Endothelial cell of umbilical vein (primary cell): ENCODE measurements at regions not wholly inside any gene's neighbourhood (a gene's known extent, or its start where the extent isn't known, plus 50 kb on each side); places are given as distances from the start of the nearest gene placed in this dataset.

Experiments
- BruUV-seq: library from RNA; stranded (reverse); fragments of 400-500 nt; replicated peaks from 2 replicates; lab custom pipeline; 2021; lab: Mats Ljungman, UMichigan
- CTCF ChIA-PET: fragments of 300-600, 350-600 bp; sonication (Branson Sonifier 250); formaldehyde crosslinking; loops from one replicate; lab custom pipeline; 2021; ENCODE audit warnings: antibody characterized with exemption, inconsistent platforms; lab: Charles Lee
- POLR2A ChIA-PET: fragments of 300-600, 350-600 bp; sonication (Branson Sonifier 250); formaldehyde crosslinking; loops from one replicate; lab custom pipeline; 2021; ENCODE audit warnings: antibody characterized with exemption, inconsistent platforms; lab: Charles Lee
- DNase-seq: peaks from one replicate; pipeline ENCODE4 v3.0.0-alpha.2; 2011; ENCODE audit warnings: low read depth, low spot score
- FAIRE-seq: peaks from 2 replicates; lab custom pipeline; 2011; peaks lifted over from hg19 to GRCh38; lab: Jason Lieb, UNC
- H2AFZ ChIP-seq: 2 replicates; pipeline ENCODE4 v1.6.0; 2012; ENCODE audit warnings: low read depth, low read length, control low read depth, inconsistent platforms
- H3K27ac ChIP-seq: 2 replicates; pipeline ENCODE4 v1.5.1; 2011; ENCODE audit warnings: low read depth, mild to moderate bottlenecking, control low read depth, low read length, moderate library complexity; ENCODE audit not compliant: insufficient read depth
- H3K27me3 ChIP-seq, 2 experiments: 2 replicates each; pipeline versions ENCODE4 v1.6.0 to v1.6.1; 2011; ENCODE audit warnings: low read length in 2 of 2, mixed read lengths in 1 of 2; ENCODE audit not compliant: control insufficient read depth in 2 of 2, insufficient read depth in 2 of 2
- H3K36me3 ChIP-seq, 2 experiments: 2 replicates in 1 of 2; 3 replicates in 1 of 2; pipeline ENCODE4 v1.5.1; 2011; ENCODE audit warnings: low read length in 2 of 2, mild to moderate bottlenecking in 1 of 2, moderate library complexity in 1 of 2; ENCODE audit not compliant: control insufficient read depth in 2 of 2, insufficient read depth in 2 of 2; ENCODE audit errors: extremely low read depth in 1 of 2
- H3K4me1 ChIP-seq: 3 replicates; pipeline ENCODE4 v1.5.1; 2011; ENCODE audit warnings: mild to moderate bottlenecking, low read length; ENCODE audit not compliant: control insufficient read depth, insufficient read depth; ENCODE audit errors: extremely low read depth
- H3K4me2 ChIP-seq: 2 replicates; pipeline ENCODE4 v1.6.1; 2011; ENCODE audit warnings: low read length, control low read depth, mixed read lengths; ENCODE audit not compliant: insufficient read depth
- H3K4me3 ChIP-seq, 3 experiments: fragments of 200-600 bp in 1 of 3; sonication (generic), shearing (Covaris generic) in 1 of 3; replicated peaks in 1 of 3; 2 replicates each; pipeline ENCODE4 v1.5.1; 2011 to 2016; ENCODE audit warnings: control low read depth in 3 of 3, low read length in 3 of 3, mild to moderate bottlenecking in 2 of 3, inconsistent platforms in 1 of 3, low read depth in 1 of 3, moderate library complexity in 1 of 3; ENCODE audit not compliant: insufficient read depth in 1 of 3
- H3K79me2 ChIP-seq: 2 replicates; pipeline ENCODE4 v1.6.0; 2012; ENCODE audit warnings: low read length, inconsistent platforms; ENCODE audit not compliant: control insufficient read depth, insufficient read depth
- H3K9ac ChIP-seq: replicated peaks from 2 replicates; pipeline ENCODE3; 2011; ENCODE audit warnings: low read length, control low read depth; ENCODE audit not compliant: insufficient read depth; ENCODE audit errors: extremely low read depth
- H3K9me1 ChIP-seq: replicated peaks from 3 replicates; pipeline ENCODE4 v1.6.0; 2011; ENCODE audit warnings: mild to moderate bottlenecking, low read length; ENCODE audit not compliant: control insufficient read depth, insufficient read depth; ENCODE audit errors: extremely low read depth
- H3K9me3 ChIP-seq: replicated peaks from 2 replicates; pipeline ENCODE4 v1.5.1; 2012; ENCODE audit warnings: low read length, inconsistent platforms; ENCODE audit not compliant: control insufficient read depth, insufficient read depth
- H4K20me1 ChIP-seq: replicated peaks from 2 replicates; pipeline ENCODE3; 2011; ENCODE audit warnings: mild to moderate bottlenecking, low read length; ENCODE audit not compliant: control insufficient read depth, insufficient read depth; ENCODE audit errors: extremely low read depth
- EZH2 ChIP-seq: IDR thresholded peaks from 2 replicates; pipeline ENCODE4 v1.6.1; 2012; ENCODE audit warnings: borderline replicate concordance, low read depth, mild to moderate bottlenecking, moderate library complexity, low read length, inconsistent platforms; ENCODE audit not compliant: severe bottlenecking
- FOS ChIP-seq: IDR thresholded peaks from 2 replicates; pipeline ENCODE4 v1.6.1; 2011; ENCODE audit warnings: mild to moderate bottlenecking, low read length, moderate library complexity, borderline replicate concordance; ENCODE audit not compliant: insufficient read depth
- GATA2 ChIP-seq: IDR thresholded peaks from 2 replicates; pipeline ENCODE4 v1.7.0; 2011; ENCODE audit warnings: low read depth, mild to moderate bottlenecking, moderate library complexity, mixed read lengths, low read length; ENCODE audit not compliant: insufficient read length, insufficient read depth
- JUN ChIP-seq: IDR thresholded peaks from 2 replicates; pipeline ENCODE4 v1.6.1; 2011; ENCODE audit warnings: borderline replicate concordance, low read depth; ENCODE audit not compliant: insufficient read length, insufficient read depth
- MYC ChIP-seq: IDR thresholded peaks from one replicate; pipeline ENCODE4 v1.6.1; 2011; ENCODE audit warnings: mild to moderate bottlenecking, low read depth, low read length
- POLR2A ChIP-seq: IDR thresholded peaks from 2 replicates; pipeline ENCODE4 v1.6.1; 2012; ENCODE audit warnings: low read depth, mild to moderate bottlenecking, control low read depth, low read length
- POLR2AphosphoS5 ChIP-seq: IDR thresholded peaks from 2 replicates; pipeline ENCODE4 v1.6.1; 2012; ENCODE audit warnings: low read depth, mild to moderate bottlenecking, control low read depth, low read length, moderate library complexity; ENCODE audit not compliant: insufficient read depth
- dilution Hi-C: fragments of 300-500 bp; cut with MboI; formaldehyde crosslinking; loops from one replicate; pipeline ENCODE4 v1.15.0; 2019; ENCODE audit warnings: low sequenced_read_pairs; ENCODE audit not compliant: extremely low pct_ligation_motif_present
- intact Hi-C: fragments of 100-400 bp; cut with micrococcal nuclease; formaldehyde crosslinking; loops from one replicate; pipeline ENCODE4 v1.10.0; 2022
- TF ChIP-seq, protein P1 (sequence below), 2 donors: IDR thresholded peaks; 1 replicate in 1 of 2; 2 replicates in 1 of 2; pipeline ENCODE4 v1.5.1; 2011; ENCODE audit warnings: low read length in 2 of 2, mild to moderate bottlenecking in 2 of 2, moderate library complexity in 2 of 2, control low read depth in 1 of 2, inconsistent platforms in 1 of 2, low read depth in 1 of 2; ENCODE audit not compliant: insufficient read depth in 1 of 2; ENCODE audit errors: extremely low read depth in 1 of 2
- TF ChIP-seq, protein P2 (sequence below): IDR thresholded peaks from 2 replicates; pipeline ENCODE4 v1.6.1; 2011; ENCODE audit not compliant: insufficient read depth, insufficient read length

DNA sequence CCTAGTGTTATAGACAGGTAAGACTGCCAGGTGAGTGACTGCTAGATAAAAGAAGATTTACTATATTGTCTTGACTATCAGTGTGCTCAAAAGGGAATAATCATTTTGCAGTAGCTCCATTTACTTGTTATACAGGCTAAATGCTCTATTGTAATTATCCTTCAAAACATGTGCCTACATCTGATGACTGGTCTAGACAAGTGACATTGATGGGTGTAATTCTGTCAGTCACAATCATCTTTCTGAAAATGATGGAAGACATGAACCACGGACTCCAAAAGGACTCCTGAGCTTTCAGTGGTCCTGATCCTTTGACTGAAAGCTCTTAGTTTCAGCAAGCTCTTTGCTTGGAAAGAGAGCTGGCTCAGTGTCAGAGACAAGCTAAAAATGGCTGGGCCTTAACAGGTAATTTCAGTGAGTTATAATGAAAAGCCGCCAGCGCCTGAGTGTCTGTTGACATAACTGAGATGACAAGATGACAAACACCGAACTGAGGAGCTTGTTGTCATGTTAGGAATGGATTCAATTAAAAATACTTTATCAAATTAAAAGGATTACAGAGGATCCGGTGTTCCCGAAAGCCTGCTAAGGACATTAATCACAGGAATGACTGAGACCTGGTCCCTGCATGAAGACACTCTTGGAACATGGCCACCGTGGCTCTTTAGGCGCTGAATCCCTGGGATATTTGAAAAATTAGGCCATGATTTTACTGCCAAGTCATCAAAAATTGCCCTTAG lies 141.7 kb downstream of the CMPK2 start:
- H3K4me3 ChIP-seq: no peak overlapping the region
- no peaks in the 10 kb centered on the region for H3K27me3 ChIP-seq
- no peaks in the 10 kb centered on the region for H3K79me2 ChIP-seq
- TF ChIP-seq FOS (no peak), JUN (no peak), POLR2A (no peak), GATA2 (no peak)
- no TSS peak for BruUV-seq
- H3K4me2 ChIP-seq: no peak overlapping the region
- no peak for DNase-seq
- H3K36me3 ChIP-seq: no peaks in the 10 kb centered on the region
- H3K9me1 ChIP-seq: no peaks in the 10 kb centered on the region
- ChIA-PET CTCF (no interaction called here), POLR2A (no interaction called here)
- FAIRE-seq: no peak
- H4K20me1 ChIP-seq: no peaks in the 10 kb centered on the region
- H3K9me3 ChIP-seq: no peaks in the 10 kb centered on the region
- H3K27ac ChIP-seq: no peak overlapping the region
- H2AFZ ChIP-seq: no peak overlapping the region
- no peak overlapping the region for H3K9ac ChIP-seq
- H3K4me1 ChIP-seq: no peaks in the 10 kb centered on the region
- dilution Hi-C loops (no loop called here), intact Hi-C loops (no loop called here)

- POLR2A ChIA-PET: no interaction called here
- no peak for TF ChIP-seq JUN
- TF ChIP-seq MYC: no peak
- TF ChIP-seq FOS: no peak
- no peak for TF ChIP-seq POLR2A
- TF ChIP-seq POLR2AphosphoS5: no peak
- TF ChIP-seq, protein P1, sequence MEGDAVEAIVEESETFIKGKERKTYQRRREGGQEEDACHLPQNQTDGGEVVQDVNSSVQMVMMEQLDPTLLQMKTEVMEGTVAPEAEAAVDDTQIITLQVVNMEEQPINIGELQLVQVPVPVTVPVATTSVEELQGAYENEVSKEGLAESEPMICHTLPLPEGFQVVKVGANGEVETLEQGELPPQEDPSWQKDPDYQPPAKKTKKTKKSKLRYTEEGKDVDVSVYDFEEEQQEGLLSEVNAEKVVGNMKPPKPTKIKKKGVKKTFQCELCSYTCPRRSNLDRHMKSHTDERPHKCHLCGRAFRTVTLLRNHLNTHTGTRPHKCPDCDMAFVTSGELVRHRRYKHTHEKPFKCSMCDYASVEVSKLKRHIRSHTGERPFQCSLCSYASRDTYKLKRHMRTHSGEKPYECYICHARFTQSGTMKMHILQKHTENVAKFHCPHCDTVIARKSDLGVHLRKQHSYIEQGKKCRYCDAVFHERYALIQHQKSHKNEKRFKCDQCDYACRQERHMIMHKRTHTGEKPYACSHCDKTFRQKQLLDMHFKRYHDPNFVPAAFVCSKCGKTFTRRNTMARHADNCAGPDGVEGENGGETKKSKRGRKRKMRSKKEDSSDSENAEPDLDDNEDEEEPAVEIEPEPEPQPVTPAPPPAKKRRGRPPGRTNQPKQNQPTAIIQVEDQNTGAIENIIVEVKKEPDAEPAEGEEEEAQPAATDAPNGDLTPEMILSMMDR (IDR thresholded peaks at IDR 0.05; ENCODE audit: extremely low read depth in 1 of 2, insufficient read depth in 1 of 2, low read depth in 1 of 2, low read length in 2 of 2): no peak
- TF ChIP-seq, protein P2, sequence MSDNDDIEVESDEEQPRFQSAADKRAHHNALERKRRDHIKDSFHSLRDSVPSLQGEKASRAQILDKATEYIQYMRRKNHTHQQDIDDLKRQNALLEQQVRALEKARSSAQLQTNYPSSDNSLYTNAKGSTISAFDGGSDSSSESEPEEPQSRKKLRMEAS: no peak
- TF ChIP-seq GATA2: no peak
- no peak for TF ChIP-seq EZH2
Measured at GRCh38 chr2:6724605-6725140, 141.0 kb downstream of the CMPK2 start.

More at GRCh38 chr2:6724605-6725140, 141.0 kb downstream of the CMPK2 start:
- CTCF ChIA-PET: no interaction called here
- no peak overlapping the region for H3K4me2 ChIP-seq
- H3K4me1 ChIP-seq: no peaks in the 10 kb centered on the region
- H3K36me3 ChIP-seq: no peaks in the 10 kb centered on the region
- BruUV-seq: no TSS peak
- no peaks in the 10 kb centered on the region for H4K20me1 ChIP-seq
- DNase-seq (no peak), FAIRE-seq (no peak)
- no peak overlapping the region for H3K27ac ChIP-seq
- no peak overlapping the region for H3K9ac ChIP-seq
- no peaks in the 10 kb centered on the region for H3K79me2 ChIP-seq
- H2AFZ ChIP-seq: no peak overlapping the region
- dilution Hi-C loops: no loop called here
- no peaks in the 10 kb centered on the region for H3K27me3 ChIP-seq
- intact Hi-C loops: no loop called here
- no peaks in the 10 kb centered on the region for H3K9me1 ChIP-seq
- no peaks in the 10 kb centered on the region for H3K9me3 ChIP-seq
- no peak overlapping the region for H3K4me3 ChIP-seq
